Karpas-422 (cell line): ENCODE measurements at regions not wholly inside any gene's neighbourhood (a gene's known extent, or its start where the extent isn't known, plus 50 kb on each side); places are given as distances from the start of the nearest gene placed in this dataset.
"Not testable (repeated sequence)": the region's sequence is repeated elsewhere in the genome, so short reads cannot be mapped to it uniquely, and the experiment has no call there.

Experiments
- DNase-seq: peaks from one replicate; pipeline ENCODE4 v3.0.0-alpha.2; 2015
- H2AFZ ChIP-seq: fragments of 200-600 bp; sonication (generic); 2 replicates; pipeline ENCODE4 v1.6.1; 2014; ENCODE audit warnings: antibody characterized with exemption, low read length, mixed read lengths
- H3K27ac ChIP-seq: fragments of 200-600 bp; sonication (generic); 2 replicates; pipeline ENCODE4 v1.5.1; 2014; ENCODE audit warnings: mild to moderate bottlenecking, low read length, moderate library complexity
- H3K27me3 ChIP-seq: fragments of 200-600 bp; sonication (generic); 2 replicates; pipeline ENCODE4 v1.6.1; 2014; ENCODE audit warnings: low read length, mixed read lengths
- H3K36me3 ChIP-seq: fragments of 200-600 bp; sonication (generic); 2 replicates; pipeline ENCODE4 v1.6.1; 2014; ENCODE audit warnings: low read length, mixed read lengths; ENCODE audit not compliant: insufficient read depth
- H3K4me1 ChIP-seq: fragments of 200-600 bp; sonication (generic); 2 replicates; pipeline ENCODE4 v1.6.1; 2014; ENCODE audit warnings: mild to moderate bottlenecking, low read length, mixed read lengths
- H3K4me2 ChIP-seq: fragments of 200-600 bp; sonication (generic); 2 replicates; pipeline ENCODE4 v1.6.1; 2014; ENCODE audit warnings: low read length, low read depth, mild to moderate bottlenecking; ENCODE audit not compliant: poor library complexity, severe bottlenecking
- H3K4me3 ChIP-seq: fragments of 200-600 bp; sonication (generic); 2 replicates; pipeline ENCODE4 v1.5.1; 2014; ENCODE audit warnings: mild to moderate bottlenecking, antibody characterized with exemption, low read length, mixed read lengths
- H3K79me2 ChIP-seq: fragments of 200-600 bp; sonication (generic); 2 replicates; pipeline ENCODE4 v1.6.1; 2014; ENCODE audit warnings: mild to moderate bottlenecking, low read length, mixed read lengths
- H3K9ac ChIP-seq: fragments of 200-600 bp; sonication (generic); 2 replicates; pipeline ENCODE4 v1.6.0; 2014; ENCODE audit warnings: low read length
- H3K9me2 ChIP-seq: fragments of 200-600 bp; sonication (generic), shearing (Covaris generic); replicated peaks from 2 replicates; pipeline ENCODE4 v1.6.0; 2014; ENCODE audit warnings: mild to moderate bottlenecking, low read length, moderate library complexity; ENCODE audit not compliant: insufficient read depth
- H3K9me3 ChIP-seq: fragments of 300-700, 200-600 bp; sonication (generic); 2 replicates; pipeline ENCODE4 v1.6.1; 2014; ENCODE audit warnings: low read length, mixed read lengths
- H4K20me1 ChIP-seq: fragments of 200-600 bp; sonication (generic); 2 replicates; pipeline ENCODE4 v1.6.1; 2014; ENCODE audit warnings: mild to moderate bottlenecking, antibody characterized with exemption, low read length, low read depth; ENCODE audit not compliant: insufficient read depth

DNA sequence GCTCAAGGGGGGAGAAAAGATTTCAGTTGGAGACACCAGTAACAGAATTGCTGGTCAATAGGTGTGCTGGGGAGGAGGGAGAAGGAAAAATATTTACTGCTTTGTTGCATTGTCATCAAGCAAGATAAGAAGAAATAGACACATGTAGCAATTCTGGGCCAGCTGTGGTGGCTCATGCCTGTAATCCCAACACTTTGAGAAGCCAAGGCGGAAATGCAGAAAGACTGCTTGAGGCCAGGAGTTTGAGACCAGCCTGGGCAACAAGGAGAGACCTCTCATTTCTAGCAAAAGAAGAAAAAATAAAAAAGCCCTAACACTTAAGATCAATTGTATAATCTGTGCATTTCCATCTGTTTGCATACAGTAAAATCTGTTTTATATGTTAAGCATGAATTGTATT is 126.6 kb downstream of the ZFP64 start:
- no peak overlapping the region for H3K9ac ChIP-seq
- no peaks in the 10 kb centered on the region for H3K27me3 ChIP-seq
- no peak overlapping the region for H2AFZ ChIP-seq
- H3K4me2 ChIP-seq, result no peak overlapping the region
- H3K9me2 ChIP-seq, result no peaks in the 10 kb centered on the region
- no peaks in the 10 kb centered on the region for H4K20me1 ChIP-seq
- H3K4me3 ChIP-seq, result no peak overlapping the region
- no peak for DNase-seq
- no peaks in the 10 kb centered on the region for H3K36me3 ChIP-seq
- no peaks in the 10 kb centered on the region for H3K4me1 ChIP-seq
- no peaks in the 10 kb centered on the region for H3K79me2 ChIP-seq
- no peaks in the 10 kb centered on the region for H3K9me3 ChIP-seq
- H3K27ac ChIP-seq, result no peak overlapping the region

DNA sequence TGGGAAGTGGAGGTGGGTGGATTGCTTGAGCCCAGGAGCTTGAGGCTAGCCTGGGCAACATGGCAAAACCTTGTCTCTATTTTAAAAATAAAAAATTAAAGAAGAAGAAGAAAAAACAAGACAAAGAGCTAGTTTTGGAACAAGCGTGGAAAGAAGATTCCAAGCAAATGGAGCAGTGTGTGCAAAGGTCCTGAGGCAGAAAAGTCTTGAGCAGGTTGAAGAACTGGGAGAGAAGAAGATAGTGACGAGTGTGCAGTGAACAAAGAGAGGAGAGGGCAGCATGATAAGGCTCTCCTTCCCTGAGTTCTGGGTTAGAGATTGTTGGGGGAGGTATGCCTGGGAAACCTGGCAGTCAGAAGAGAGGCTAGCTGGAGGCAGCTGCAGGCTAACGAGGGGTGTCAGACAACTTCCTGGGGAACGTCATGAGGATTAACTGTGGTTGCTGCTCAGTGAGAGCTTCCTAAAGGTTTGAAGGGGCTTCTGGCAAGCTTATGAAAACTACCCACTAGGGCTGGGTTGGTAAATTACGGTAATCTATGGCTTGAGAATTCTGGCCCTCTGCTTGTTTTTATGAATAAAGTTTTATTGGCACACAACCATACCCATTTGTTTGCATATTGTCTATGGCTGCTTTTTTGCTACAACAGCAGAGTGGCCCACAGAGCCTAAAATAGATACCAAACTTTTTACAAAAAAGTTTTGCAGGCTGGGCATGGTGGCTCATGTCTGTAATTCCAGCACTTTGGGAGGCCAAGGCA is 128.9 kb downstream of the ZFP64 start:
- Histone ChIP-seq H3K9me2 (no peaks in the 10 kb centered on the region), H3K9me3 (no peaks in the 10 kb centered on the region), H4K20me1 (no peaks in the 10 kb centered on the region), H3K27ac (no peak overlapping the region), H3K27me3 (no peaks in the 10 kb centered on the region), H2AFZ (no peak overlapping the region), H3K79me2 (no peaks in the 10 kb centered on the region), H3K4me2 (no peak overlapping the region), H3K4me3 (no peak overlapping the region), H3K4me1 (no peaks in the 10 kb centered on the region), H3K9ac (no peak overlapping the region), H3K36me3 (no peaks in the 10 kb centered on the region)
- DNase-seq, result no peak

DNA sequence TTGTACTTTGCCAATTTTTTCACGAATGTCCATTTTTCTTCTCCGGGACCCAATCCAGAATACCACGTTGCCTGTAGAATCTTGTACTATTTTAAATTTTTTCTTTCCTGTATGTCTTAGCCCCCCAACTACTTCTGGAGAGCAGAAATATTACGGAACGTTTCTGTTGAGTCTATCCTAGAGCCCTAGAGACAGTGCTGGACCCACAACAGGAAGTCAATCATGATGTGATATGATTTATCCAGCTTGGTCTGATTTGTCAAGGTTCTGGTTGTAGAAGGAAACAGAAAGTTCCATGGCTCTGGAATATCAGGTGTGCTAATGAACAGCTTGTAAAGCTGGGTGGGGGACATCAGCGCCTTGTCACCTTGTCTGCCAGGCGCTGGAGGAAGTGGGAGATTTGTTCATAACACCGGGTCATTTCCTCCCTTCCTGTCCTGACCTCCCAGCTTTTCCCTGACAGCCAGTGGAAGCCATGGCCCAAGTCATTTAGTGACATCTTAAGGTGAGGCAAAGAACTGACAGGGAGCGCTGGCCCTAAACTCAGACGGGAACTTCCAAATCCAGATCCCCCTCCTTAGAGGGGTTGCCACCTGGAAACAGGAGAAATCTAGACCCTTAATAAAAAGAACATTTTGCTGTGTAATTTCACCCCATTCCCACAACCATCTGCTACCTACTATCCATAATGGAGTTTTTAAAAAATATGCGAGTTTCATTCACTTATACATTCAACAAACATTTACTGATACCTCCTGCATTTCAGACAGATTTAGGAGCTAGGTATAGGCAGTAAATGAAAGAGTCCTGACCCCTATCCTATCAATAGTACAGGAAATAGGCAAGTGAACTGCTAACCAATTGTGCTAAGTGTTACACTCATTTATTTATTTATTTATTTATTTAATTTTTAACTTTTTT is 130.5 kb downstream of the ZFP64 start:
- Histone ChIP-seq H4K20me1 (no peaks in the 10 kb centered on the region), H3K9ac (no peak overlapping the region), H3K79me2 (no peaks in the 10 kb centered on the region), H3K4me3 (no peak overlapping the region), H3K9me3 (0 out of 2 replicates have a peak, but pooled peaks cover 6% of the 10 kb centered on the region), H3K4me2 (no peak overlapping the region), H2AFZ (no peak overlapping the region), H3K36me3 (no peaks in the 10 kb centered on the region), H3K27me3 (no peaks in the 10 kb centered on the region), H3K4me1 (no peaks in the 10 kb centered on the region), H3K27ac (no peak overlapping the region), H3K9me2 (no peaks in the 10 kb centered on the region)
- no peak for DNase-seq

DNA sequence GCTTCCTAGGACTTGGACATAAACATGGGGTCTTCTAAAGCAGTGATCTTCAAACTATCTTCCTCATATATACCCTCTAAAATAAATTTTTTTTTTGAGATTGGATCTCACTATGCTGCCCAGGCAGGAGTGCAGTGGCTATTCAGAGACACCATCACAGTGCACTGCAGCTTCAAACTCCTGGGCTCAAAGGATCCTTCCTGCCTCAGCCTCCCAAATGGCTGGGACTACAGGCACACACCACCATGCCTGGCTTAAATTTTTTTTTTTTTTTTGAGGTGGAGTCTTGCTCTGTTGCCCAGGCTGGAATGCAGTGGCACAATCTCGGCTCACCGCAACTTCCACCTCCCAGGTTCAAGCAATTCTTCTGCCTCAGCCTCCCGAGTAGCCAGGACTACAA is 134.4 kb downstream of the ZFP64 start:
- DNase-seq, H3K9me2 ChIP-seq, H2AFZ ChIP-seq, H3K9me3 ChIP-seq, H3K27me3 ChIP-seq, H3K4me2 ChIP-seq, H4K20me1 ChIP-seq, H3K79me2 ChIP-seq, H3K4me3 ChIP-seq, H3K9ac ChIP-seq, H3K36me3 ChIP-seq, H3K27ac ChIP-seq, H3K4me1 ChIP-seq: not testable (repeated sequence)

DNA sequence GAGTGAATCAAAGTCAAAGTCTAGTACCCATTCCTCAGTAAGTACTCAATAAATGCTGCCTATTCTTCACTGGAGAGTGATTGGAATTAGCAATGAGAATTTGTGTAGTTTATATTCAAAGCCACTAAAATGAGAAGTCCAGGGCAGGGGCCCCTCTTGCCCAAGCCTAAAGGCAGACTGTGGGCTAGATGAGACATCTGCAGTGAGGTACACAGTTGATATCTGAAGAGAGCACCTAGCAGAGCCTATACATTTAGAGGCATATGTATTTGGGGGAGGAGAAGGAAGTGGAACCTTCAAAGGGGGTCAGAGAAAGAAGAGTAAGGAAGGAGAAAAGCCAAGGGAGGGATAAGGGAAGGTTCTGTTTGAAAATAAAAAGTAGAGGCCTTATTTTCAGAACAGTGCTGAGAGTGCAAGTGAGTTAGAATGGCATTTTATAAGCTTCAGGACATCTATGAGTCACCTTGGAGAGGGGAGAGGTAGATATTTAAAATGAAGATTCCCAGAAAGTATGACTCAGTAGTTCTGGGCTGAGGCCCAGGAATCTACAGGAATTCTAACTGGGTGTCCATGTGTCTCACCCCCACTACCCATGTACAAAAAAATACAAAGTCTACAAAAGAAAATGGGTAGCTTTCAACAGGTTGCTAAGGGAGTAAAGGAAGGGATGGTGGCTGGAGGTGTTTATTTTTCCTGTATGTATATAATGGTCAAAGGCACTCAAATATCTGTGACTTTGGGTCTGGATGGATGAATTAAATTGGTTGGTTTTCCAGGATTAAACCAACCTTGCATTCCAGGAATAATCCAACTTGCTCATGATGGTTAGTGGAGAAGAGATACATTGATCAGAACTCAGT is 135.1 kb downstream of the ZFP64 start:
- H3K9me3 ChIP-seq, result 0 out of 2 replicates have a peak, but pooled peaks cover 6% of the 10 kb centered on the region
- no peak for DNase-seq
- no peaks in the 10 kb centered on the region for H4K20me1 ChIP-seq
- H3K79me2 ChIP-seq, result no peaks in the 10 kb centered on the region
- no peaks in the 10 kb centered on the region for H3K4me1 ChIP-seq
- H3K36me3 ChIP-seq, result no peaks in the 10 kb centered on the region
- no peaks in the 10 kb centered on the region for H3K27me3 ChIP-seq
- H3K4me3 ChIP-seq, result no peak overlapping the region
- no peak overlapping the region for H3K4me2 ChIP-seq
- H2AFZ ChIP-seq, result no peak overlapping the region
- no peak overlapping the region for H3K27ac ChIP-seq
- no peaks in the 10 kb centered on the region for H3K9me2 ChIP-seq
- H3K9ac ChIP-seq, result no peak overlapping the region

DNA sequence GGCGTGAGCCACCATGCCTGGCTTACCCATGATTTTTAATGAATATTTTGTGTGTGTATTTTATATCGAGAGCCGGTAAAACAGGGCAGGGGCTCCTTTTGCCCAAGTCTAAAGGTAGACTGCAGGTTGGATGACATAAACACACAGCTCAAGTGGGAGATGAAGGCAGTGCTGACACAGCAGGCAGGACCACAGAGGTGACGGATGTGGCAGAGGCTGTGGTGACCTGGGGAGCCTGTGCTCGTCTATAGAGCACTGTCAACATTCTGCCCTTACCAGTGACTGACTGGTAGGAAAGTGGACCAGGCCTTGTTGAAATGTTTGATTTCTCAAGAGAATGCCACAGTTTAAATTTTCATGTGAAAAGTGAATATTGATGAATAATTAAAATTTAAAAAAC is 137.5 kb downstream of the ZFP64 start:
- H3K9me2 ChIP-seq, result no peaks in the 10 kb centered on the region
- H3K4me2 ChIP-seq, result no peak overlapping the region
- H2AFZ ChIP-seq, result no peak overlapping the region
- H3K36me3 ChIP-seq, result no peaks in the 10 kb centered on the region
- no peaks in the 10 kb centered on the region for H3K79me2 ChIP-seq
- H3K9me3 ChIP-seq, result 0 out of 2 replicates have a peak, but pooled peaks cover 6% of the 10 kb centered on the region
- no peaks in the 10 kb centered on the region for H3K27me3 ChIP-seq
- H3K27ac ChIP-seq, result no peak overlapping the region
- H4K20me1 ChIP-seq, result no peaks in the 10 kb centered on the region
- no peak overlapping the region for H3K4me3 ChIP-seq
- no peak for DNase-seq
- no peaks in the 10 kb centered on the region for H3K4me1 ChIP-seq
- H3K9ac ChIP-seq, result no peak overlapping the region

DNA sequence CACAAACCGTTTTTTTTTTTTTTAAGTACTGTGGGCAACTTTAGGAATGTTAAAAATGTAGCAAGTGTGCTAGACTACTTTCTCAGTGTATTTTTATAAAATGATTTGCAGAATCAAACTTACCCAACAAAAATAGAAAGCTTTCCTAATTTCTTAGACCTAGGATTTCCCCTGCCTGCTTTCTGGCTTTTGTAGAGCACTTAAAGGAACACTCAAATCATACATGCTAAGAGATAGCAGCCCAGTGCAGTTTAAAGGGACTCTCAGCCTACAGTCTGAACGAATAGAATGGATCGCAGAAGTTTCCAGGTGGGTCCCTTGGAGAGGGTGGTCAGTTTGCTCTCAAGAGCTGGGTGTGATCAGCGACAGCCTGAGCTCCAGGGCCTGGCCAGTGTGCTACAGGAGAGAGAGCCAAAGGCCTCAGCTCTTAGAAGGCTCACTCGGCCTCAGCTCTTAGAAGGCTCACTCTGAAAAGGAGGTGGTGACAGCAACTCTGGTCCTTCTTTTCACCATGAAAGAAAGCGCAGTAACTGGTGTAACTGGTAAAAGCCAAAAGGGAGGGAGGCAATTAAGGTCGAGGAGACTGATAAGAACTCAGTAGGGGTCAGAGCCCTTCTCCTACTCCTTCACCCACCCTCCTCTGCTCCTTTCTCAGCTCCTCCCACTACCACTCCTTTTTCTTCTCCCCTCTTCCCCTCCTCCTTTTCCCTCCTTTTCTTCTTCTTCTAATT is 142.4 kb downstream of the ZFP64 start:
- no peak for DNase-seq
- Histone ChIP-seq H3K9me2 (no peaks in the 10 kb centered on the region), H3K27me3 (no peaks in the 10 kb centered on the region), H3K4me1 (peaks cover 3% of the 10 kb centered on the region; the same call in 1 of the 2 replicates), H3K9me3 (no peaks in the 10 kb centered on the region), H3K36me3 (no peaks in the 10 kb centered on the region), H2AFZ (no peak overlapping the region), H3K79me2 (no peaks in the 10 kb centered on the region), H4K20me1 (no peaks in the 10 kb centered on the region), H3K4me2 (no peak overlapping the region), H3K4me3 (no peak overlapping the region), H3K27ac (no peak overlapping the region), H3K9ac (no peak overlapping the region)
